ENCODE measurements at regions not wholly inside any gene's neighbourhood (a gene's known extent, or its start where the extent isn't known, plus 50 kb on each side); places are given as distances from the start of the nearest gene placed in this dataset.

- intact Hi-C loops (cut with DNase I) = no loop called here
- H3K27me3 ChIP-seq = no peaks in the 10 kb centered on the region
- TF ChIP-seq CTCF (IDR thresholded peaks at IDR 0.05) (no peak), POLR2A (IDR thresholded peaks at IDR 0.05) (no peak)
- H3K27ac ChIP-seq = no peak overlapping the region
- H3K4me3 ChIP-seq (replicated peaks in 1 of 3) = no peak overlapping the region
- H3K9me3 ChIP-seq = no peaks in the 10 kb centered on the region
- no peaks in the 10 kb centered on the region for H3K36me3 ChIP-seq
- 28 to 32% methylated on average over 10 of the region's 10 CpGs for WGBS, 2 donors
- no peaks in the 10 kb centered on the region for H3K4me1 ChIP-seq
- DNase-seq = no peak
Measured at GRCh38 chr5:98510143-98510985, 263.1 kb upstream of the RGMB start.

- TF ChIP-seq POLR2A (IDR thresholded peaks at IDR 0.05) (no peak), CTCF (IDR thresholded peaks at IDR 0.05) (no peak)
- Histone ChIP-seq H3K9me3 (no peaks in the 10 kb centered on the region), H3K36me3 (no peaks in the 10 kb centered on the region), H3K4me1 (no peaks in the 10 kb centered on the region), H3K27ac (no peak overlapping the region), H3K27me3 (no peaks in the 10 kb centered on the region), H3K4me3 (replicated peaks in 1 of 3) (no peak overlapping the region)
- no peak for DNase-seq
- intact Hi-C loops (cut with DNase I) = no loop called here
- 36 to 41% methylated on average over 4 of the region's 4 CpGs for WGBS, 2 donors
Measured at GRCh38 chr5:98513380-98513779, 260.1 kb upstream of the RGMB start.

GRCh38 chr5:98514215-98514614, 259.2 kb upstream of the RGMB start:
- TF ChIP-seq POLR2A (IDR thresholded peaks at IDR 0.05) (no peak), CTCF (IDR thresholded peaks at IDR 0.05) (no peak)
- no peaks in the 10 kb centered on the region for H3K4me1 ChIP-seq
- H3K27me3 ChIP-seq = no peaks in the 10 kb centered on the region
- no peaks in the 10 kb centered on the region for H3K9me3 ChIP-seq
- H3K4me3 ChIP-seq (replicated peaks in 1 of 3) = no peak overlapping the region
- intact Hi-C loops (cut with DNase I) = no loop called here
- no peak overlapping the region for H3K27ac ChIP-seq
- 75 to 78% methylated on average over 3 of the region's 3 CpGs for WGBS, 2 donors
- H3K36me3 ChIP-seq = no peaks in the 10 kb centered on the region
- no peak for DNase-seq

GRCh38 chr5:98516701-98517100, 256.8 kb upstream of the RGMB start:
- no peak overlapping the region for H3K27ac ChIP-seq
- H3K9me3 ChIP-seq = no peaks in the 10 kb centered on the region
- WGBS, 2 donors = 88% methylated on average over 4 of the region's 4 CpGs
- TF ChIP-seq POLR2A (IDR thresholded peaks at IDR 0.05) = no peak
- TF ChIP-seq CTCF (IDR thresholded peaks at IDR 0.05) = no peak
- intact Hi-C loops (cut with DNase I) = no loop called here
- H3K4me1 ChIP-seq = no peaks in the 10 kb centered on the region
- DNase-seq = no peak
- no peaks in the 10 kb centered on the region for H3K27me3 ChIP-seq
- H3K4me3 ChIP-seq (replicated peaks in 1 of 3) = no peak overlapping the region
- H3K36me3 ChIP-seq = no peaks in the 10 kb centered on the region

GRCh38 chr5:98517560-98518366, 255.7 kb upstream of the RGMB start:
- no peak overlapping the region for H3K27ac ChIP-seq
- no peaks in the 10 kb centered on the region for H3K4me1 ChIP-seq
- DNase-seq = no peak
- no peaks in the 10 kb centered on the region for H3K27me3 ChIP-seq
- no peaks in the 10 kb centered on the region for H3K9me3 ChIP-seq
- TF ChIP-seq CTCF (IDR thresholded peaks at IDR 0.05) = no peak
- no peak for TF ChIP-seq POLR2A (IDR thresholded peaks at IDR 0.05)
- intact Hi-C loops (cut with DNase I) = no loop called here
- H3K4me3 ChIP-seq (replicated peaks in 1 of 3) = no peak overlapping the region
- WGBS, 2 donors = 62 to 69% methylated on average over 4 of the region's 4 CpGs
- H3K36me3 ChIP-seq = no peaks in the 10 kb centered on the region
